HL-60 (cell line): ENCODE measurements at regions not wholly inside any gene's neighbourhood (a gene's known extent, or its start where the extent isn't known, plus 50 kb on each side); places are given as distances from the start of the nearest gene placed in this dataset.

Experiments used
- CTCF ChIP-seq: IDR thresholded peaks from one replicate; pipeline ENCODE4 v1.5.1; 2011; ENCODE audit warnings: low read length, control low read depth, inconsistent platforms; ENCODE audit not compliant: insufficient read depth
- GABPA ChIP-seq: IDR thresholded peaks from 2 replicates; pipeline ENCODE4 v1.6.1; 2012; ENCODE audit warnings: low read depth
- POLR2AphosphoS5 ChIP-seq: IDR thresholded peaks from 2 replicates; pipeline ENCODE4 v1.6.1; 2012; ENCODE audit warnings: low read depth
- REST ChIP-seq: IDR thresholded peaks from 2 replicates; pipeline ENCODE4 v1.6.1; 2012; ENCODE audit warnings: low read depth; ENCODE audit not compliant: insufficient replicate concordance
- SPI1 ChIP-seq: IDR thresholded peaks from 2 replicates; pipeline ENCODE4 v1.6.1; 2012; ENCODE audit warnings: low read depth, mild to moderate bottlenecking, borderline replicate concordance

GRCh38 chr3:101143012-101143411 is 149.8 kb upstream of the ABI3BP start:
- TF ChIP-seq POLR2AphosphoS5 (no peak), SPI1 (no peak), CTCF (no peak), REST (no peak), GABPA (no peak)
